OCI-LY3 (cell line): ENCODE measurements at regions not wholly inside any gene's neighbourhood (a gene's known extent, or its start where the extent isn't known, plus 50 kb on each side); places are given as distances from the start of the nearest gene placed in this dataset.

Source experiments
- EZH2phosphoT487 ChIP-seq: fragments of 200-600 bp; shearing (Covaris generic); IDR thresholded peaks from 2 replicates; pipeline ENCODE4 v1.6.1; 2018; ENCODE audit warnings: antibody characterized with exemption, mixed run types, low read depth
- TF ChIP-seq, protein P1 (sequence below): fragments of 200-600, 300-600 bp; sonication (generic); IDR thresholded peaks from 2 replicates; pipeline ENCODE4 v1.5.1; 2014; ENCODE audit warnings: antibody characterized with exemption, low read length, low read depth

DNA sequence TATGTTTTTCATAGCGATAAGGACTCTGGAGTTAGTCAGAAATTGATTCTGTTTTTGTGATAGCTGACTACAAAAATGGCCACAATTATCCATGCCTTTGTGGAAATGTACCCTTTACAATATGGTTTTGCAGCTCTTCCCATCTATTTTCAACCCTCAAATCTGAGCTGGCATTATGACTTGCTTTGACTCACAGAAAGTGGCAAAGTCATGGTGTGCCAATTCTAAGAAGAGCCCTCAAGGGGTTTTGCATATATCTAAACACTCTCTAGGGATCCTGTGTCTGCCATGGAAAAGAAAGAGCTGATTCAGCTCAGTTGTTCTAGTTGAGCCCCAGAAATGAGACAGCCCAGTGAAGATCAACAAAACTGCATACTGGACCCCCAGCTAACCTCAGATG is 390.5 kb upstream of the RAG2 start:
- TF ChIP-seq, protein P1, sequence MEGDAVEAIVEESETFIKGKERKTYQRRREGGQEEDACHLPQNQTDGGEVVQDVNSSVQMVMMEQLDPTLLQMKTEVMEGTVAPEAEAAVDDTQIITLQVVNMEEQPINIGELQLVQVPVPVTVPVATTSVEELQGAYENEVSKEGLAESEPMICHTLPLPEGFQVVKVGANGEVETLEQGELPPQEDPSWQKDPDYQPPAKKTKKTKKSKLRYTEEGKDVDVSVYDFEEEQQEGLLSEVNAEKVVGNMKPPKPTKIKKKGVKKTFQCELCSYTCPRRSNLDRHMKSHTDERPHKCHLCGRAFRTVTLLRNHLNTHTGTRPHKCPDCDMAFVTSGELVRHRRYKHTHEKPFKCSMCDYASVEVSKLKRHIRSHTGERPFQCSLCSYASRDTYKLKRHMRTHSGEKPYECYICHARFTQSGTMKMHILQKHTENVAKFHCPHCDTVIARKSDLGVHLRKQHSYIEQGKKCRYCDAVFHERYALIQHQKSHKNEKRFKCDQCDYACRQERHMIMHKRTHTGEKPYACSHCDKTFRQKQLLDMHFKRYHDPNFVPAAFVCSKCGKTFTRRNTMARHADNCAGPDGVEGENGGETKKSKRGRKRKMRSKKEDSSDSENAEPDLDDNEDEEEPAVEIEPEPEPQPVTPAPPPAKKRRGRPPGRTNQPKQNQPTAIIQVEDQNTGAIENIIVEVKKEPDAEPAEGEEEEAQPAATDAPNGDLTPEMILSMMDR, result no peak
- TF ChIP-seq EZH2phosphoT487, result no peak
